H1 (cell line): ENCODE measurements at regions not wholly inside any gene's neighbourhood (a gene's known extent, or its start where the extent isn't known, plus 50 kb on each side); places are given as distances from the start of the nearest gene placed in this dataset.
A peak's percentile ranks its signal among the peaks of the same experiment; 100 is the strongest.

Experiments
- CTCF ChIA-PET: fragments of 300-600 bp; sonication (Branson Sonifier 250); formaldehyde crosslinking; loops from one replicate; lab custom pipeline; 2021; ENCODE audit not compliant: partially characterized antibody; lab: Charles Lee
- POLR2A ChIA-PET: fragments of 300-600 bp; sonication (Branson Sonifier 250); formaldehyde crosslinking; loops from one replicate; lab custom pipeline; 2021; ENCODE audit warnings: inconsistent platforms; ENCODE audit not compliant: partially characterized antibody; lab: Charles Lee
- DNase-seq, 2 experiments: peaks; one replicate each; pipeline versions ENCODE4 v3.0.0 to v3.0.0-alpha.2; 2010 to 2022; ENCODE audit warnings: low spot score in 2 of 2, low read depth in 1 of 2, mixed read lengths in 1 of 2
- FAIRE-seq: peaks from 2 replicates; lab custom pipeline; 2011; peaks lifted over from hg19 to GRCh38; lab: Jason Lieb, UNC
- H2AFZ ChIP-seq: 2 replicates; pipeline ENCODE4 v1.8.1; 2012; ENCODE audit warnings: low read length, inconsistent platforms
- H2AK5ac ChIP-seq: 2 replicates; pipeline ENCODE4 v1.6.1; 2013; ENCODE audit warnings: low read depth, low read length
- H2BK120ac ChIP-seq: replicated peaks from 2 replicates; pipeline ENCODE3; 2013; ENCODE audit warnings: low read depth, low read length, inconsistent platforms
- H2BK12ac ChIP-seq: 2 replicates; pipeline ENCODE4 v1.6.1; 2013; ENCODE audit warnings: low read depth, low read length
- H2BK15ac ChIP-seq: 2 replicates; pipeline ENCODE4 v1.6.1; 2013; ENCODE audit warnings: low read length
- H2BK20ac ChIP-seq: 2 replicates; pipeline ENCODE4 v1.6.1; 2013; ENCODE audit warnings: low read length
- H2BK5ac ChIP-seq: 2 replicates; pipeline ENCODE4 v1.6.1; 2013; ENCODE audit warnings: low read depth, low read length
- H3K14ac ChIP-seq: 2 replicates; pipeline ENCODE4 v1.6.1; 2013; ENCODE audit warnings: inconsistent platforms; ENCODE audit not compliant: insufficient read length
- H3K18ac ChIP-seq: 2 replicates; pipeline ENCODE4 v1.6.1; 2013; ENCODE audit warnings: low read length; ENCODE audit errors: extremely low read depth
- H3K23ac ChIP-seq: 2 replicates; pipeline ENCODE4 v1.6.1; 2013; ENCODE audit warnings: inconsistent platforms; ENCODE audit not compliant: insufficient read length
- H3K23me2 ChIP-seq: 2 replicates; pipeline ENCODE4 v1.6.1; 2013; ENCODE audit warnings: low read depth, low read length
- H3K27ac ChIP-seq: 2 replicates; pipeline ENCODE4 v1.6.1; 2011; ENCODE audit warnings: low read depth, low read length, inconsistent platforms
- H3K27me3 ChIP-seq, 4 experiments: replicated peaks in 1 of 4; 1 replicate in 1 of 4; 2 replicates in 3 of 4; pipeline versions ENCODE4 v1.6.1 to v1.8.1; 2011 to 2013; ENCODE audit warnings: low read length in 3 of 4, mild to moderate bottlenecking in 3 of 4, inconsistent platforms in 2 of 4, mixed read lengths in 2 of 4, moderate library complexity in 1 of 4; ENCODE audit not compliant: control insufficient read depth in 3 of 4, insufficient read depth in 3 of 4; ENCODE audit errors: extremely low read depth in 1 of 4
- H3K36me3 ChIP-seq, 4 experiments: 2 replicates each; pipeline versions ENCODE4 v1.6.1 to v1.8.1; 2011 to 2013; ENCODE audit warnings: mild to moderate bottlenecking in 4 of 4, low read length in 3 of 4, moderate library complexity in 2 of 4, control low read depth in 1 of 4, inconsistent platforms in 1 of 4; ENCODE audit not compliant: insufficient read depth in 4 of 4, control insufficient read depth in 2 of 4
- H3K4ac ChIP-seq: replicated peaks from 2 replicates; pipeline ENCODE3; 2013; ENCODE audit warnings: low read length, low read depth, mixed read lengths, inconsistent platforms; ENCODE audit not compliant: insufficient read length
- H3K4me1 ChIP-seq, 4 experiments: replicated peaks in 1 of 4; 1 replicate in 1 of 4; 2 replicates in 3 of 4; pipeline versions ENCODE4 v1.6.1 to v1.8.1; 2011 to 2013; ENCODE audit warnings: low read length in 3 of 4, inconsistent platforms in 2 of 4, mixed read lengths in 1 of 4; ENCODE audit not compliant: insufficient read depth in 4 of 4, control insufficient read depth in 3 of 4
- H3K4me2 ChIP-seq, 2 experiments: 2 replicates each; pipeline versions ENCODE4 v1.6.1 to v1.8.1; 2011 to 2013; ENCODE audit warnings: low read depth in 2 of 2, low read length in 2 of 2, control low read depth in 1 of 2, inconsistent platforms in 1 of 2, mild to moderate bottlenecking in 1 of 2; ENCODE audit not compliant: insufficient read depth in 1 of 2
- H3K4me3 ChIP-seq, 4 experiments: fragments of 200-600, 300-600 bp in 1 of 4; sonication (generic), shearing (Covaris generic), sonication (Bioruptor Twin) in 1 of 4; 2 replicates each; pipeline versions ENCODE4 v1.5.1 to v1.8.1; 2011 to 2016; ENCODE audit warnings: low read length in 4 of 4, low read depth in 3 of 4, control low read depth in 2 of 4, inconsistent platforms in 2 of 4, mild to moderate bottlenecking in 2 of 4, mixed read lengths in 1 of 4, moderate library complexity in 1 of 4; ENCODE audit not compliant: insufficient read depth in 2 of 4; ENCODE audit errors: extremely low read depth in 1 of 4
- H3K56ac ChIP-seq: replicated peaks from 2 replicates; pipeline ENCODE3; 2013; ENCODE audit warnings: low read depth, mild to moderate bottlenecking, mixed read lengths, low read length, inconsistent platforms; ENCODE audit not compliant: insufficient read length
- H3K79me1 ChIP-seq: 2 replicates; pipeline ENCODE4 v1.6.1; 2013; ENCODE audit warnings: low read depth, low read length, control low read depth
- H3K79me2 ChIP-seq, 2 experiments: 2 replicates each; pipeline versions ENCODE4 v1.6.1 to v1.8.1; 2012 to 2013; ENCODE audit warnings: low read length in 2 of 2, mild to moderate bottlenecking in 2 of 2, inconsistent platforms in 1 of 2; ENCODE audit not compliant: insufficient read depth in 2 of 2, control insufficient read depth in 1 of 2
- H3K9ac ChIP-seq, 4 experiments: replicated peaks in 1 of 4; 1 replicate in 1 of 4; 2 replicates in 3 of 4; pipeline versions ENCODE4 v1.6.1 to v1.8.1; 2011 to 2013; ENCODE audit warnings: low read depth in 3 of 4, low read length in 3 of 4, control low read depth in 2 of 4, mild to moderate bottlenecking in 2 of 4, moderate library complexity in 2 of 4, inconsistent platforms in 1 of 4; ENCODE audit errors: extremely low read depth in 1 of 4
- H3K9me3 ChIP-seq, 2 experiments: 2 replicates each; pipeline versions ENCODE4 v1.6.1 to v1.8.1; 2012 to 2013; ENCODE audit warnings: mild to moderate bottlenecking in 2 of 2, moderate library complexity in 2 of 2, control low read depth in 1 of 2, inconsistent platforms in 1 of 2, low read depth in 1 of 2, low read length in 1 of 2, mixed read lengths in 1 of 2; ENCODE audit not compliant: insufficient read depth in 2 of 2
- H4K20me1 ChIP-seq, 2 experiments: replicated peaks in 1 of 2; 2 replicates each; pipeline versions ENCODE3 to v1.8.1; 2011 to 2013; ENCODE audit warnings: inconsistent platforms in 2 of 2, low read length in 2 of 2, mild to moderate bottlenecking in 1 of 2; ENCODE audit not compliant: insufficient read depth in 2 of 2, control insufficient read depth in 1 of 2
- H4K5ac ChIP-seq: 2 replicates; pipeline ENCODE4 v1.6.1; 2013; ENCODE audit warnings: low read length, low read depth, mixed read lengths, inconsistent platforms; ENCODE audit not compliant: insufficient read length
- H4K8ac ChIP-seq: 2 replicates; pipeline ENCODE4 v1.8.0; 2013; ENCODE audit warnings: mild to moderate bottlenecking, moderate library complexity, low read length, inconsistent platforms; ENCODE audit not compliant: insufficient read depth; ENCODE audit errors: extremely low read depth
- H4K91ac ChIP-seq: replicated peaks from 2 replicates; pipeline ENCODE3; 2013; ENCODE audit warnings: low read length, mixed read lengths, inconsistent platforms; ENCODE audit not compliant: insufficient read length
- CEBPB ChIP-seq: IDR thresholded peaks from 2 replicates; pipeline ENCODE4 v1.6.1; 2012; ENCODE audit warnings: low read depth, low read length
- CREB1 ChIP-seq: IDR thresholded peaks from 2 replicates; pipeline ENCODE4 v1.6.1; 2012; ENCODE audit warnings: inconsistent platforms
- EP300 ChIP-seq, 2 experiments: IDR thresholded peaks; 1 replicate in 1 of 2; 2 replicates in 1 of 2; pipeline ENCODE4 v1.6.1; 2011 to 2012; ENCODE audit warnings: low read depth in 2 of 2, low read length in 2 of 2, mild to moderate bottlenecking in 2 of 2, borderline replicate concordance in 1 of 2, inconsistent platforms in 1 of 2, moderate library complexity in 1 of 2
- JUN ChIP-seq: IDR thresholded peaks from 2 replicates; pipeline ENCODE4 v1.6.1; 2011; ENCODE audit warnings: low read depth, mild to moderate bottlenecking, improper control_type of control experiment, low read length
- JUND ChIP-seq: IDR thresholded peaks from 2 replicates; pipeline ENCODE4 v1.6.1; 2011; ENCODE audit warnings: mild to moderate bottlenecking, improper control_type of control experiment, low read length
- MAX ChIP-seq: IDR thresholded peaks from 2 replicates; pipeline ENCODE4 v1.6.1; 2012; ENCODE audit warnings: inconsistent platforms
- NANOG ChIP-seq: IDR thresholded peaks from 2 replicates; pipeline ENCODE4 v1.6.1; 2011; ENCODE audit warnings: low read length, low read depth, mild to moderate bottlenecking, inconsistent platforms; ENCODE audit not compliant: insufficient read depth, poor library complexity, severe bottlenecking
- NRF1 ChIP-seq: IDR thresholded peaks from 2 replicates; pipeline ENCODE4 v1.6.1; 2011; ENCODE audit warnings: mild to moderate bottlenecking, low read depth, low read length, improper control_type of control experiment
- PHF8 ChIP-seq: fragments of 200-600 bp; sonication (generic); conservative IDR thresholded peaks from 2 replicates; pipeline ENCODE4 v1.7.1; 2012; ENCODE audit warnings: low read depth, mild to moderate bottlenecking, inconsistent platforms, low read length, moderate library complexity
- POU5F1 ChIP-seq: IDR thresholded peaks from 2 replicates; pipeline ENCODE4 v1.6.1; 2011; ENCODE audit warnings: low read depth, mild to moderate bottlenecking, low read length, moderate library complexity
- SP1 ChIP-seq: IDR thresholded peaks from 2 replicates; pipeline ENCODE4 v1.6.1; 2011; ENCODE audit warnings: low read depth, low read length
- TCF12 ChIP-seq: IDR thresholded peaks from 2 replicates; pipeline ENCODE4 v1.6.1; 2011; ENCODE audit warnings: low read depth, mild to moderate bottlenecking, low read length
- TEAD4 ChIP-seq: IDR thresholded peaks from 2 replicates; pipeline ENCODE4 v1.6.1; 2012; ENCODE audit warnings: low read depth, low read length, inconsistent platforms, mixed read lengths
- ZNF274 ChIP-seq: IDR thresholded peaks from 2 replicates; pipeline ENCODE4 v1.7.0; 2012; ENCODE audit warnings: low read length, borderline replicate concordance; ENCODE audit errors: extremely low read depth
- WGBS, 2 experiments: shearing (Covaris generic) in 1 of 2; methylation state at CpG; one replicate each; pipeline versions ENCODE4 v1.1.6 to v1.1.7; 2013 to 2015; ENCODE audit warnings: low lambda C conversion rate in 2 of 2, mixed read lengths in 2 of 2, inconsistent platforms in 1 of 2, low coverage in 1 of 2, missing lambda C conversion rate in 1 of 2; ENCODE audit not compliant: insufficient replicate concordance in 2 of 2, insufficient coverage in 1 of 2, insufficient read length in 1 of 2; ENCODE audit errors: extremely low coverage in 1 of 2, missing lambda C conversion rate in 1 of 2; 5-methylcytosine and 5-hydroxymethylcytosine counted together

- Histone ChIP-seq H3K27ac (no peak overlapping the region), H4K5ac (no peak overlapping the region), H3K23me2 (no peaks in the 10 kb centered on the region), H3K9me3 (no peaks in the 10 kb centered on the region), H3K23ac (no peak overlapping the region), H3K27me3 (peaks cover 7 to 30% (median 18%) of the 10 kb centered on the region in 4 experiments), H2BK20ac (no peak overlapping the region), H3K79me1 (no peaks in the 10 kb centered on the region), H2AFZ (no peak overlapping the region), H3K36me3 (no peaks in the 10 kb centered on the region), H3K4me1 (peaks cover 3 to 5% (median 4%) of the 10 kb centered on the region in 4 experiments; a peak in 6 of 7 replicates), H2BK5ac (no peak overlapping the region), H2AK5ac (no peak overlapping the region), H2BK12ac (no peak overlapping the region; the same call in 1 of the 2 replicates), H4K20me1 (no peaks in the 10 kb centered on the region), H3K18ac (no peak overlapping the region), H3K4me3 (peak overlapping the region in 1 of 4 experiments; percentile 40; a peak in 1 of 8 replicates), H4K8ac (no peak overlapping the region), H3K9ac (no peak overlapping the region), H2BK120ac (no peak overlapping the region), H2BK15ac (no peak overlapping the region), H3K4me2 (peak overlapping the region; percentile 24 to 32; a peak in 2 of 4 replicates), H3K4ac (no peak overlapping the region), H3K14ac (no peak overlapping the region), H3K79me2 (no peaks in the 10 kb centered on the region), H4K91ac (no peak overlapping the region), H3K56ac (no peak overlapping the region)
- ChIA-PET CTCF (interaction anchor here (2.3 kb wide), 1 partner anchor 12 kb away, joined by 8 read pairs; no protein-coding TSS in a partner anchor), POLR2A (no interaction called here)
- DNase-seq (peak; percentile 51 to 62), FAIRE-seq (peak; percentile 95)
- 20% methylated on average over 5 of the region's 5 CpGs; no CpG with 5 or more reads in 1 of the 2 experiments for WGBS, 2 experiments
- TF ChIP-seq PHF8 (no peak), JUN (peak; percentile 30; the same call in 1 of the 2 replicates), SP1 (peak; percentile 34; the same call in 1 of the 2 replicates), CEBPB (peak; percentile 68), ZNF274 (no peak), NRF1 (no peak), TCF12 (0 out of 2 replicates have a peak, but pooled peaks have one; percentile 11), CREB1 (peak; percentile 31; the same call in 1 of the 2 replicates), EP300 (IDR thresholded peaks at IDR 0.05; ENCODE audit: borderline replicate concordance in 1 of 2, low read depth in 2 of 2, low read length in 2 of 2) (peak in 1 of 2 experiments; percentile 61; a peak in 1 of 3 replicates), NANOG (peak; percentile 70), TEAD4 (peak; percentile 76), POU5F1 (peak; percentile 69), JUND (peak; percentile 64), MAX (peak; percentile 73)
These were observed 789.1 kb upstream of the SLITRK5 start for GRCh38 chr13:86882107-86882506.
